Posterior cingulate gyrus (tissue), 11 donors: ENCODE measurements at regions not wholly inside any gene's neighbourhood (a gene's known extent, or its start where the extent isn't known, plus 50 kb on each side); places are given as distances from the start of the nearest gene placed in this dataset.

Experiments
- DNase-seq, 10 donors: peaks; one replicate each; pipeline versions ENCODE4 v3.0.0 to v3.0.0-alpha.2; 2020 to 2021; ENCODE audit warnings: mixed read lengths in 3 of 10
- intact Hi-C: fragments of 100-400 bp; cut with DNase I; formaldehyde crosslinking; loops from one replicate; pipeline ENCODE4 v1.15.1; 2023

GRCh38 chr15:69725275-69725674 lies 272.7 kb downstream of the RPLP1 start:
- DNase-seq: no peak
- intact Hi-C loops: loop anchor here (10.0 kb wide), 1 partner anchor 740 kb away; no protein-coding TSS in a partner anchor

DNA sequence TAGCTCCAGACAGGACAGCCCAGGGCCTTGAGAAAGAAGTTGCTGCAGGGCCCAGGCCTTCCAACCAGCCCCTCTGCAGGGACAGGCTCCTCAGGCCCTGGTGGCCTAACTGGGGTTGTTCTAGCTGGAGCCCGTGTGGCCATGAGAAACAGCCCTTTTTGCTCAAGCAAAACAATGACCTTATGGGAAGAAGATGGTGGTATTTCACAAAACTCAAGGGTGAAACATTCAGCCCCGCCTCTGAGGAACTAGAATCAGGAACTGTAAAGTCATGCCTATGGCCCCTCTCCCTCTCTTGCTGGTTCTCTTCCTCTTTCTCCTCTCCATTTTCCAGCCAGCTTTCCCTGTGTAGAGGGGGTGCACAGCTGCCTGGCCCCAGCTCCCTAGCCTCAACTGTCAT lies 273.3 kb downstream of the RPLP1 start:
- intact Hi-C loops: loop anchor here (10.0 kb wide), 1 partner anchor 739 kb away; no protein-coding TSS in a partner anchor
- DNase-seq: no peak

DNA sequence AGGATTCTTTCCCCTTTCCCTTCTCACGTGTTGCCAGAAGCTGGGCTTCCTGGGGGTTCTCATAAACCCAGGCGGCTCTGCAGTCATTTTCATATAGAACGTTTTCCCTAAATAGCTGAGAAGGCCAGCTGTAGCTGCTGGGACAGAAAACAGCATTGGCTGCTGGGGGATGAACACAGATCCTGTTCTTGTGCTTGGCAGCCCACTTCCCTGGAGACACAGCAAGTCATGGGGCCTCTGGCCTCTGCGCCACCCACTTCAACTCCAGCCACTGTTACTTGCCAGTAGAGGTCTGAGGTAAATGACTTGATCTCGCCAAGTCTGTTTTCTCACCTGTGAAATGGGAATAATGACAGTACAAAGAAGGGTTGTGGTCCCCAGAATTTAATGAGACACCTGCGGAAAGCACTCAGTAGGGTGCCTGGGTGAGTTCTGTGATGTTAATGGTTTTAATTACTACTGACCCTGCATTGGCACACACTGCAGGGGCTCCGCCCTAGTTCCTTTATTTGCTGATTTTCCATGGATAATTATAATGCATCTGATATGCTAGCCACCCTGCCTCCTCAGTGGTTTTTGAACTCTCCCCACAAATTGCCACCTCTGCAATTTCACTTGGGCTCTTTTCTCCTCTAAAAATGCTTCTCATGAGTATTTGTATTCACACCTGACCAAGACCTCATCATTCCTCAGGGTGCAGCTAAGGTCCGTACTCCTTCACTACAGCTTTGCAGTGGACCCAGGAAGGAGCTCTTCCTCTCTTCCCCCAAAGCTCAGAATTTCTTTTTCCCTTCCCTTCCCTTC lies 274.7 kb downstream of the RPLP1 start:
- intact Hi-C loops: loop anchor here (10.0 kb wide), 1 partner anchor 737 kb away; no protein-coding TSS in a partner anchor
- DNase-seq: no peak

DNA sequence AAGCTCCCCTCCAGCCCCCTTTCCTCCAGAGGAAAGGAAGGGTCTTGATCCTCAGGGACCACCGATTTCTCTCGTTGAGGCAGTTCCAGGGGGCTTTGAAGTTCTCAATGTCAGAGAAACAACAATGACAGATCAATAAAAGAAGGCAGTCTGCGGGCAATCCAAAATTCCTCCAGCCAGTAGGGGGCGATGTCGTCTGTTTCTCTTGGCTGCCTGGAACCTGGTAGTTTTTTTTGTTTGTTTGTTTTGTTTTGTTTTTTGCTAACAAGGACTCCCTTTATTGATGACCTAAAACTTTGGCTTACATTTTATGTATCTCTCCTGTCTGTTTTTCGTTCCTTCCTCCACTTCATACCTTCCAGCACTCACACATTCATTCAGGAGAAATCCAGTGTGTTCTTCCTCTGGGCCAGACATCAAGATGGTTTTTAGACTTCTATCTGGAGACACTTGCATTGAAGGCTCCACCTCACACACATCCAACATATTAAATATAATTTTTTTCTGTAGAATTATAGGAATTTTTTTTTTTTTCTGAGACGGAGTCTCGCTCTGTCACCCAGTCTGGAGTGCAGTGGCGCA lies 276.6 kb downstream of the RPLP1 start:
- intact Hi-C loops: loop anchor here (10.0 kb wide), 1 partner anchor 736 kb away; no protein-coding TSS in a partner anchor
- peak in 1 of 10 donors; percentile 28 for DNase-seq

DNA sequence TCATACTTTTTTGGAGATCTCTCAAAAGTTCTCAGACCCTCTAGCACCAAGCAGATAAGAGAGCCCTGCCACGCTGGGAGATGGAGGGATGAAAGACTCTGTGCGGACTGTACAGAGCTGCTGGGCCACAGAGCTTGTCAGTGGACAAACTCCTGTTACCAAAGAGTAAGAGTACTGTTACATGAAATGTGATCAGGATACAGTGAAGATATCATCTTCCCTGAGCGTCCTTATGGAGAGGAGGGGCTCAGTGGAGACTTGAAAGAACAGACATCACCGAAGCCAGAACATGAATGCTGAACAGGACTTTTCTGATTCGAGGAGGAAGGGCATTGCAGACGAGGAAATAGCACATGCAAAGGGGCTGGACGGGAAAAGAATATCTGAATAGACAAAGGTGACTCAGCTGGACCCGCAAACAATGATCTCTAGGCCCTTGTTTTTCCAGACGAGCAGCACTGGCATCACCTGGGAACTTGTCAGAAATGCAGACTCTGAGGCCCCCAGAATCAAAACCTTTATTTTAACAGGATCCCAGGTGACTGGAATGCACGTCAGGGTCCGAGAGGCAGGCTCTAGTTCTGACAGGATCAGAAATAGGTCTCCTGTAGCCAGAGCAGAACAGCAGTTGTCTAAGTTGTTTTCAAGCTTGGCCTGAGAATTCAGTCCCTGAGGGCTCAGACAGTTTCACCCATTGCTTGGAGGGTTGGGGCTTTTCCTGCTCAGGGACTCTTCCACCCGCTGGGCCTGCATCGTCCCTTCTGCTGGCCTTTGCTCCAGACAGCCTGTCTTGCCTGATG lies 277.9 kb downstream of the RPLP1 start:
- intact Hi-C loops: no loop called here

DNA sequence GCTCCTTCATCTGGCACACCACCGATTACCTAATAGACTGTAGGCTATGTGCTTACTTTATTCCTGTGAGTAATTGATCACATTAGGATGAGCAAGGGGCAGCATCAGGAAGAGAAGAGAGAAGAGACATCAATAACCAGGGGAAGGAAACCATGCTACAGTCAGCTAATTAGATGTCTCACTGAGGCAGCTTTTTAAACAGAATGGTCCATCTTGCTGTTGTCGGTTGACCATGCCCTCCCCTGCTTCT lies 278.4 kb downstream of the RPLP1 start:
- DNase-seq: no peak
- intact Hi-C loops: no loop called here

More for the DNA sequence above, 277.9 kb downstream of the RPLP1 start:
- DNase-seq: no peak

DNA sequence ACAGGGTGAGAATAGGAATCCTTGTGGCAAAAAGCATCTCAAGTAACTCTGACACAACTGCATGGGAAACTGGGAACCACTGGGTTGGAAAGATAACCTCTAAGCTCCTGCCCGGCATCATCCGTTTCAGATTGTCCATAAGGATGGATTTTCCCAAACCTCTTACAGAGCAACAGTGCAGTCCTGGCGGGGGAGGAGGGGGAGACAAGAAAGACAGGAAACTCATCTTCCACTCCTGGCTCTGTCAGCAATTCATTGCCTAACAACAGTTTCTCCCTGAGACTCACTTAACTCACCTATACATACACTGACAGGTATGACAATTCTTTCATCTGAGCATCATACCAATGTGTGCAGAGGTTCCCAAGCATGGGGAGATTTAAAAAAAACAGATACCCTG lies 279.0 kb downstream of the RPLP1 start:
- intact Hi-C loops: no loop called here
- no peak for DNase-seq

GRCh38 chr15:69732133-69732532 lies 279.5 kb downstream of the RPLP1 start:
- intact Hi-C loops: no loop called here
- DNase-seq: no peak

- intact Hi-C loops: no loop called here
Measured at GRCh38 chr15:69734699-69735098, 282.1 kb downstream of the RPLP1 start.

GRCh38 chr15:69735121-69735520 lies 282.5 kb downstream of the RPLP1 start:
- intact Hi-C loops: no loop called here
- no peak for DNase-seq

More at GRCh38 chr15:69734699-69735098, 282.1 kb downstream of the RPLP1 start:
- DNase-seq: no peak

- no peak for DNase-seq
- intact Hi-C loops: no loop called here
Measured at GRCh38 chr15:69736161-69736560, 283.5 kb downstream of the RPLP1 start.

DNA sequence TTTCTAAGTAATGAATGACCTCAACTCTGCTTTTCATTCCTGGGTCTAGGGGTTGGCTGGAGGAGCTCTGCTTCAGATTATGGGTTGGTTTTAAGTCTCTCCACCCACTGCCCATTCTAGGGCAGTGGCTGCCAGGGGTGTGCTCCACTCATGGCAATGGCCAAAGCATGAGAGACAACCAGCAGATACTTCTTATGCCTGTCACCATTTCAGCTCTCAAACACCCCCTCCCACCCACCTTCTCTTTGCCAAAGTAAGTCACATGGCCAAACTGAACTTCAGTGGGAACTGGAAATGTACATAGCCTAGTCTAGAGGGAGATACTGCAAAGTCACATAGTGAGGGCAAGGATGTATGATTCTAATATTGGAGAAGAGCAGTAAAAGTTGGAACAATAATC lies 285.3 kb downstream of the RPLP1 start:
- DNase-seq: no peak
- intact Hi-C loops: no loop called here

- intact Hi-C loops: no loop called here
- DNase-seq: no peak
Measured at GRCh38 chr15:69740684-69741083, 288.1 kb downstream of the RPLP1 start.

GRCh38 chr15:69742361-69742760 lies 289.7 kb downstream of the RPLP1 start:
- no peak for DNase-seq

GRCh38 chr15:69743091-69743490 lies 290.5 kb downstream of the RPLP1 start:
- no peak for DNase-seq
- intact Hi-C loops: no loop called here

More at GRCh38 chr15:69742361-69742760, 289.7 kb downstream of the RPLP1 start:
- intact Hi-C loops: no loop called here

- intact Hi-C loops: no loop called here
- DNase-seq: no peak
Measured at GRCh38 chr15:69744391-69745162, 292.0 kb downstream of the RPLP1 start.

DNA sequence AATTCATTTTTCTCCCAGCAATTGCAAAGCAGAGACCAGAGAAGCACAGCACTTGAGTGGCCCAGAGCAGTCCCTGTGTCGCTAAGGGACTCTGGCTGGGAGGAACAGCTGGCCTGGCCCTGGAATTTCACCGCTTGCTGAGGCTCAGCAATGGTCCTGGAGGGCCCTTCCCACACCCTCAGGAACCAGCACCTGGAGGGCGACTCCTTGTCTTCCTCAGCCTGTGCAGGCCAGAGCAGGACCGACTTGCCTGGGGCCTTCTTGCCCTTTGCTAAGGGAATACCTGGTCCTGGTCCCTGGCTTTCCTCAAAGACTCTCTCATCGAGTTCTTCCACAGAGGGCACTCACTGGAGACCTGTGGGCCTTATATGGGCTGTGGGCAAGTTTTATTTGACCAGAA lies 294.6 kb downstream of the RPLP1 start:
- intact Hi-C loops: no loop called here
- DNase-seq: no peak

DNA sequence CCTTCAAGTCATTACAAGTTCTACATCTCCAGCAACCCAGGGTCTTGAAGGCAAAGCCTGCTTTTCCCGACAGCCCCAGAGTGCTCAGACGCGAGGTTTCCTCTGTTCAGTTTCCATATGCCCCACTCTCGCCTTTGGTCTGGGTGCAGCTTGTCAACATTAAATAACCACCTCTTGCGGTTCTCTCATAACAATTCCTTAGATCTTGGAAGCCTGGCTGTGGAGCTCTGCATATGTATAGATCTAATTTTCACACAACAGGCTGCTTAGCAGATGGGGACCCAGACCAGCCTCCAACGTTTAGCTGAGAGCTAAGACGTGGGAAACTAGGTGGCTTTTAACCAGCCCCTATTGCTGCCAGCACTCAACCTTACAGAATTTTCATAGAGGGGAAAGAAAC lies 295.5 kb downstream of the RPLP1 start:
- intact Hi-C loops: no loop called here
- DNase-seq: peak in 3 of 10 donors; percentile 27 to 85 (median 37)

- intact Hi-C loops: no loop called here
- no peak for DNase-seq
Measured at GRCh38 chr15:69748576-69749185, 296.1 kb downstream of the RPLP1 start.

DNA sequence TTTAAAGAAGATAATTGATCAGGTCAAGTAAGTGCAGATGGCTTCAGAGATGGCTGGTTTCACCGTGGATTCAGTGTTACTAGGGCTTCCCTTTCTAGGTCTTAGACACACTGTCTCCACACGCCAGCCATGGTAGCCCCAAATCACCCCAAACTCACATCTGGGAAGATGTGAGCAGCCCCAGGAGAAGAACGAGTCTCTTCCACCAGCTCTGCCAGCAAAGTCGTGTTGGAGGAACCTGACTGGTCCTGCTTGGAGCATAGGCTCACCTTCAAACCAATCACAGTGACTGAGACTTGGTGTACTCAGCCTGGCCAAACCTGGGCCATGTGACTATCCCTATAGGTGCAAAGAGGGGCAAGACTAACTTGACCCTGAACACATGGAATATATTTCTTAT lies 296.7 kb downstream of the RPLP1 start:
- intact Hi-C loops: no loop called here
- no peak for DNase-seq
